GM21515 (cell line): ENCODE measurements at regions not wholly inside any gene's neighbourhood (a gene's known extent, or its start where the extent isn't known, plus 50 kb on each side); places are given as distances from the start of the nearest gene placed in this dataset.
"Not testable (repeated sequence)": the region's sequence is repeated elsewhere in the genome, so short reads cannot be mapped to it uniquely, and the experiment has no call there.

Source experiments
- ATAC-seq: cut with Tn5 transposase; IDR thresholded peaks from one replicate; pipeline ENCODE4 v1.9.1; 2021; ENCODE audit not compliant: unreplicated experiment

DNA sequence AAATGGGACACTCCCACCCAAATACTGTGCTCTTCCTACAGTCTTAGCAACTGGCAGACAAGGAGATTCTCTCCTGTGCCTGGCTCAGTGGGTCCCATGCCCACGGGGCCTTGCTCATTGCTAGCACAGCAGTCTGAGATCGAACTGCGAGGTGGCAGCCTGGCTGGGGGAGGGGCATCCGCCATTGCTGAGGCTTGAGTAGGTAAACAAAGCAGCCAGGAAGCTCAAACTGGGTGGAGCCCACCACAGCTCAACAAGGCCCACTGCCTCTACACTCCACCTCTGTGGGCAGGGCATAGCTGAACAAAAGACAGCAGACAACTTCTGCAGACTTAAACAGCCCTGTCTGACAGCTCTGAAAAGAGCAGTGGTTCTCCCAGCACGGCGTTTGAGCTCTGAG lies 174.8 kb downstream of the COL12A1 start:
- not testable (repeated sequence) for ATAC-seq

DNA sequence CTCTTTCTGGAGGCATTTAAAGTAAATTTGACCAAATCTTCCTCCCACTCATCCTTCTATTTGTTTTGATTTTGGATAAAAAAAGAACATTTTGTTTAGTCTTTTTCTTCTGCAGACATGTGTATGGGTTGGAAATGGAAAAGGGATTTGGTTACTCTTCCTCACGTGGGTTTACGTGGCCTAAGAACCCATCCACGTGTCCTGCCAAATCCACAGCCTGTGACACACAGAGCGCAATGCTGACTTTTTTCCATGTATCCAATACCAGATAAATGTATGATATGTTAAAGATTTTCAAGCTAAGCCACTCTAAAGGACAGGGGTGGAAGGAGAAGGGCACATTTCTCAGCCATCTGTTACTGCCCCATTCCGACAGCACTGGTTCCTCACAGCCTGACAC lies 176.5 kb downstream of the COL12A1 start:
- no peak for ATAC-seq

GRCh38 chr6:75025371-75025770 lies 180.5 kb downstream of the COL12A1 start:
- ATAC-seq: no peak

- no peak for ATAC-seq
These were observed 181.0 kb downstream of the COL12A1 start for GRCh38 chr6:75024828-75025227.

- ATAC-seq: no peak
These were observed 182.2 kb downstream of the COL12A1 start for GRCh38 chr6:75023634-75024033.

- no peak for ATAC-seq
These were observed 184.9 kb downstream of the COL12A1 start for GRCh38 chr6:75020971-75021370.

- no peak for ATAC-seq
These were observed 185.5 kb downstream of the COL12A1 start for GRCh38 chr6:75020376-75020775.

GRCh38 chr6:75012018-75012417 lies 193.8 kb downstream of the COL12A1 start:
- ATAC-seq: no peak

DNA sequence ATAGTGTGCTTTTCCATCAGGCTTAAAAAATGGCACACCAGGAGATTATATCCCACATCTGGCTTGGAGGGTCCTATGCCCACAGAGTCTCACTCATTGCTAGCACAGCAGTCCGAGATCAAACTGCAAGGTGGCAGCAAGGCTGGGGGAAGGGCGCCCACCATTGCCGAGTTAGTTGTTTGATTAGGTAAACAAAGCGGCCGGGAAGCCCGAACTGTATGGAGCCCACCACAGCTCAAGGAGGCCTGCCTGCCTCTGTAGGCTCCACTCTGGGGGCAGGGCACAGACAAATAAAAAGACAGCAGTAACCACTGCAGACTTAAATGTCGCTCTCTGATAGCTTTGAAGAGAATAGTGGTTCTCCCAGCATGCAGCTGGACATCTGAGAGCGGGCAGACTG lies 201.9 kb downstream of the COL12A1 start:
- not testable (repeated sequence) for ATAC-seq

- ATAC-seq: no peak
These were observed 208.2 kb downstream of the COL12A1 start for GRCh38 chr6:74997646-74998045.

DNA sequence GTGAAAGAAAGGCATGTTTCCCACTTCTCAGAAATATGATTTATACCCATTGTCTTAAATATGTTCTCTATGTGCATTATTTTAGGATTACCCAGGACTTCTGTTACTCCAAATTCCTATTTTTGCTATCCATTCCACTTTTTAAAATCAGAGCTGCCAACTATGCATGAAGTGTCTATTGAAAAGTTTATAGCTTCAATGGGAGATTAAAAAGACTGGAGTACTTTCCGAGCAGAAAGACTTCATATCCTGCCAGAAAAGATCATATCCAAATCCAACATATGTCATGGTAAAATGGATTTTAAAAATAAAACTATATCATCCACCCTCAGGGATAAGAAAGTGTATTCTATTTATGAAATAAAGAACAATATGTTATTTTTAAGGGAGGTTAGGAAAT lies 212.7 kb downstream of the COL12A1 start:
- no peak for ATAC-seq

- no peak for ATAC-seq
These were observed 214.1 kb downstream of the COL12A1 start for GRCh38 chr6:74991573-74992332.

DNA sequence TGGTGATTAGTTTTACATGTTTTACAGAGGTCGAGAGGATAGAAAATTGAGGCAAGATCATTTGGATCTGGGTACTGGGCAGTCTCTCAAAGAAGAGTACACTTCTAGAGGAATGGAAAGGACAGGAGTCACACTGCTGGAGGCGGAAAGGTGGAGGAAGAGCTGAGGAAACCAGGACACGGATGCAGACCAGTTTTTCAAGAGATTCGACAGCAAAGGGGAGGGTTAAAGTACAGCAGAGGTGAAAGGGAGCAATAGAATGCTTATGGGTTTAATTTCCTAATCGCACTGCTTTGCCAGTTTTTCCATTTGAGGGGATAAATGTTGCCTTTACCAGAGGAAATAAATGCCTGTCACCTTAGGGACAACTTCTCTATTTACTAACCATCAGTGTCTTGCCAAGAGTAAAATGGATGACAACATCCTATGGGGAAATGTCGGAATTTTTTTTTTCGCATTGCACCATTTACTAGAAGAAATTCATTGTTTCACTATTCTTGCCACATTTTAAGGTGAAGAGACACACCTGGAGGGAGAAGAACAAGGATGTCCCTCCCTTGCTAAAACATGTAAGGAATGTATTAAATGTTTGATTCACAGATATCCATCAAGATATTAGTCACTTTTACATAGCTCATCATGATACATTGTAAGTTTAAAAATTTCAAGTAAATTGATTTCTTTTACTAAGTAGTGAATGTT lies 226.6 kb downstream of the COL12A1 start:
- ATAC-seq: no peak

DNA sequence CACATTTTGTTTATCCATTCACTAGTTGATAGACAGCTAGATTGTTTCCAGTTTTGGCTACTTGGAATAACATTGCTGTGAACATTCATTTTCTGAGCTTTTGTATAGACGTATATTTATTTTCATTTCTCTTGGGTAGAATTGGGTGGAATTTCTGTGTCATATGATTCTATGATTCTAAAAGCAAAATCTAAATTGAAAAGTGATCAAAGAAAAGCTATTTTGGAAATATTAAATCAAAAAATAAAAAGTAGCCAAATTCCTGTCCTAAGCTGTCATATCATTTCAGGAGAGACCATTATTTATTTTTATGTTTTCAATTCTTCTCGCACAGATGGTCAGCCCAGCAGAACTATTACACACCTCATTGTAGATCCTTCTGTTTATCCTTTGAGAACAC lies 229.2 kb downstream of the COL12A1 start:
- no peak for ATAC-seq

GRCh38 chr6:74976026-74976425 lies 229.8 kb downstream of the COL12A1 start:
- ATAC-seq: no peak

DNA sequence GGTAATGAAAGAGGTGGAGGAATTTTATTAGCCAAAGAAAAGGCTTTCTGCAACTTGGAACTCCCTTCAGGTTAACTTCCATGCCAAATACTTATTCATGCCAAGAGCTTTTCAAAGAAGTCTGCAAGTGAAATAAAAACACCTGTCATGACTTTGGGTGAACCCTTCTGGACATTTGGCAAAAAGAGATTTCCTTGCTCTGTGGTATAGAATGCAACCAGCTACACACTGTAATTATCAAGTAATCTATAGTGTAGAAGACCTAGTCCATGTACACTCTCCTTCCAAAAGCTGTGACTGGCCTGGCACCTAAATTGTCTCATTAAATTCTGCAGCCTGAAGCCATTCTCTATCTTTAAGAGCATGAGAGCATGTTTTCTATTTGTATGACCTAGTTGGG lies 232.3 kb downstream of the COL12A1 start:
- no peak for ATAC-seq

DNA sequence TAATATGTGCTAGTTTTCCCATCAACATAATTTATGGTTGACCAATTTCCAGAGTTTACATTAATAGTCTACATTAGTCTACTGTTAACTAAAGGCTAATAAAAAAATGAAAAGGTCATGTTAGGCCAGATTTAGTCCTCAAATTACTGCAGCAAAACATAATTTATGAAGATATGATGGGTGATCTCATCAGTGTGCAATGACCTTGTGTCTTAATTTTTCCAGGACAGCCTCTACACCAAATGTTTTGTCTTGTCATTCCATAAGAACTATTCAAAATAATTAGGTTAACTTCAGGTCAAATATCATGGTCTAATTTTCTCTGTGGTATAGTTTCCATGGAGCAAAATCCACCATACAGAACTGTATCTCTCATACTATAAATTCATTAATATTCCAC lies 234.2 kb downstream of the COL12A1 start:
- no peak for ATAC-seq

- ATAC-seq: no peak
These were observed 236.1 kb downstream of the COL12A1 start for GRCh38 chr6:74969591-74970267.

DNA sequence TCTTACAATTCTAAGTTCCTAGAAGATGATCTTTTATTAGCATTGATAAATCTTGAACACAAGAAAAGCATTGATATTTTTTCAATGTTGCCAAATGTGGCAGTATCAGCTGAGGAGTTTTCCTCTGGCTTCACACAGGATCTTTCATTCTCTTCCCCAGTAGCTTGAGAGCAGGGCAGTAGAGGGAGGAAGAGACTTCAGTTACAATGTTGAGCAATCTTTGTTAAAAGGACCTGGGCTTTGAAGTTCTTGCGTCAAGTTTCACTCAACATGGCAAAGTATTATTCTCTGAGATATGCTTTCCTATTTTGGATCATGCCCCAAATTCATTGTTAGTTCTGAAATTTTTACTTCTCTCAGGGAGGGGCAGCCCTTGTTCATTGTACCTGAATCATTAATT lies 238.0 kb downstream of the COL12A1 start:
- ATAC-seq: no peak

DNA sequence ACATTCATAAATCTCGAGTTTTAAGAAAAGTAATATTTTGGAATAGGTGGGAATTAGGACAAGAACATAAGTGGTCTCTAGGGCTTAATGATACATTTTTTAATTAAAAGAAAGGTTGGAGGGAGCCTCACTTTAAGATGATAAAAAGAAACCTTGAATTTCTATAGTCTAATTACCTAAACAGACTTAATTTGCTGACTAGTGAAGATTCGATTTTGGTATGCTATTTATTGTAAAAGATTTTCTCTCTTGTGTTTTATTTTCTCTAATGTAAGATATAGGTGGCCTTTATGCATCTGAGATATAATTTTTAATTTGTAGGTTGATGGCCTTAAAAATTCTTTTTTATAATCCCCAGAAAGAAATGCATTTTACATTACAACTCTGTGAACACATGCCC lies 239.1 kb downstream of the COL12A1 start:
- ATAC-seq: no peak

- no peak for ATAC-seq
These were observed 240.9 kb downstream of the COL12A1 start for GRCh38 chr6:74964871-74965441.
